SU-DHL-6 (cell line): ENCODE measurements at regions not wholly inside any gene's neighbourhood (a gene's known extent, or its start where the extent isn't known, plus 50 kb on each side); places are given as distances from the start of the nearest gene placed in this dataset.

Experiments
- EZH2phosphoT487 ChIP-seq: fragments of 200-600 bp; sonication (generic), shearing (Covaris generic); conservative IDR thresholded peaks from 2 replicates; pipeline ENCODE4 v1.6.1; 2018; ENCODE audit warnings: mild to moderate bottlenecking, antibody characterized with exemption, low read length, moderate library complexity, mixed read lengths
- TF ChIP-seq, protein P1 (sequence below): fragments of 200-600 bp; sonication (generic); IDR thresholded peaks from one replicate; pipeline ENCODE4 v1.5.1; 2017; ENCODE audit warnings: antibody characterized with exemption, mild to moderate bottlenecking, low read length, moderate library complexity; ENCODE audit not compliant: insufficient read depth, poor library complexity, severe bottlenecking

DNA sequence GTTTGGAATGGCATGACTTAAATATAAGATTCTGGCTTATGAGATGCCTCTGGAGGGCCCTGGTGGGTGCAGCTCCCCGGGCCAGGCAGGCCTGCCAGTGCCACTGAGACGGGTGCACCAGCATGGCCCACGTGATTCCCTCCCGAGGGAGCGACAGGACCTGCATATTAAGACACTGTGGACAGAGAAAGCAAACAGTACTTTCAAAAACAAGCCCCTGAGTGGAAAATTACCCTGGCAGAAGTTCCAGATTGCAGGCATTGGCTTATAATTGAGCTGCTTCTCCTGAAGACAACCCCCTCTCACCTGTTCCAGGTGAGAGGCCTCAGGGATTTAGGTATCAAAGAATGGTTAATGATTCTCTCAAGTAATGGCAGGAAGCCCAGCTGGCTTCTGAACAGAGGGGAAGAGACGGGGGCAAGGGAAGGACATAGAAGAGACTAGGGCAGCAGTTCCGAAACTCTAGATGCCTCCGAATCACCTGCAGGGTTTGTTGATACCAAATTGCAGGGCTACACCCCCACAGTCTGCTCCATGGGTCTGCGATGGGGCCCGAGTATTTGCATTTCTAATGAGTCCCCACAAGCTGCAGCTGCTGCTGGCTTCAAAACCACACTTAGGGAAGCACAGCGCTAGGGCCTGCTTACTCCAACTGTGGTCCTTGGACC, 66.0 kb upstream of the DOCK1 start:
- TF ChIP-seq, protein P1, sequence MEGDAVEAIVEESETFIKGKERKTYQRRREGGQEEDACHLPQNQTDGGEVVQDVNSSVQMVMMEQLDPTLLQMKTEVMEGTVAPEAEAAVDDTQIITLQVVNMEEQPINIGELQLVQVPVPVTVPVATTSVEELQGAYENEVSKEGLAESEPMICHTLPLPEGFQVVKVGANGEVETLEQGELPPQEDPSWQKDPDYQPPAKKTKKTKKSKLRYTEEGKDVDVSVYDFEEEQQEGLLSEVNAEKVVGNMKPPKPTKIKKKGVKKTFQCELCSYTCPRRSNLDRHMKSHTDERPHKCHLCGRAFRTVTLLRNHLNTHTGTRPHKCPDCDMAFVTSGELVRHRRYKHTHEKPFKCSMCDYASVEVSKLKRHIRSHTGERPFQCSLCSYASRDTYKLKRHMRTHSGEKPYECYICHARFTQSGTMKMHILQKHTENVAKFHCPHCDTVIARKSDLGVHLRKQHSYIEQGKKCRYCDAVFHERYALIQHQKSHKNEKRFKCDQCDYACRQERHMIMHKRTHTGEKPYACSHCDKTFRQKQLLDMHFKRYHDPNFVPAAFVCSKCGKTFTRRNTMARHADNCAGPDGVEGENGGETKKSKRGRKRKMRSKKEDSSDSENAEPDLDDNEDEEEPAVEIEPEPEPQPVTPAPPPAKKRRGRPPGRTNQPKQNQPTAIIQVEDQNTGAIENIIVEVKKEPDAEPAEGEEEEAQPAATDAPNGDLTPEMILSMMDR: no peak
- TF ChIP-seq EZH2phosphoT487: no peak
